IMR-90 (cell line): ENCODE measurements at regions not wholly inside any gene's neighbourhood (a gene's known extent, or its start where the extent isn't known, plus 50 kb on each side); places are given as distances from the start of the nearest gene placed in this dataset.

Source experiments
- ATAC-seq: fragments of 200-7000 bp; cut with Tn5 transposase; 2 replicates; pipeline ENCODE4 v1.9.1; 2020; ENCODE audit warnings: low read depth, mild to moderate bottlenecking, moderate library complexity
- BruUV-seq: library from RNA; stranded (reverse); fragments of 400-500 nt; replicated peaks from 2 replicates; lab custom pipeline; 2021; lab: Mats Ljungman, UMichigan
- CTCF ChIA-PET: fragments of 300-600 bp; formaldehyde crosslinking; extraction: SDS; loops from one replicate; lab custom pipeline; 2021; ENCODE audit warnings: antibody characterized with exemption; lab: Yijun Ruan, JAX
- POLR2A ChIA-PET: fragments of 300-600 bp; sonication (Branson Sonifier 250); formaldehyde crosslinking; loops from one replicate; lab custom pipeline; 2022; ENCODE audit warnings: antibody characterized with exemption; ENCODE audit not compliant: unreplicated experiment; lab: Charles Lee
- DNase-seq: peaks from one replicate; pipeline ENCODE4 v3.0.0; 2013
- H2AFZ ChIP-seq: replicated peaks from 2 replicates; pipeline ENCODE3; 2013; ENCODE audit warnings: low read length, mild to moderate bottlenecking; ENCODE audit not compliant: poor library complexity
- H2AK5ac ChIP-seq: 2 replicates; pipeline ENCODE4 v1.6.1; 2013; ENCODE audit warnings: low read depth, low read length, inconsistent platforms
- H2AK9ac ChIP-seq: replicated peaks from 2 replicates; pipeline ENCODE3; 2013; ENCODE audit warnings: mild to moderate bottlenecking, low read depth, low read length, moderate library complexity; ENCODE audit not compliant: poor library complexity
- H2BK120ac ChIP-seq: 2 replicates; pipeline ENCODE4 v1.6.1; 2013; ENCODE audit warnings: low read depth, low read length, inconsistent platforms
- H2BK15ac ChIP-seq: 3 replicates; pipeline ENCODE4 v1.6.1; 2013; ENCODE audit warnings: low read depth, low read length, inconsistent platforms
- H2BK20ac ChIP-seq: 2 replicates; pipeline ENCODE4 v1.6.1; 2013; ENCODE audit warnings: low read depth, mild to moderate bottlenecking, inconsistent platforms, low read length, moderate library complexity
- H2BK5ac ChIP-seq: 2 replicates; pipeline ENCODE4 v1.6.1; 2013; ENCODE audit warnings: mild to moderate bottlenecking, low read depth, low read length, inconsistent platforms; ENCODE audit not compliant: poor library complexity, severe bottlenecking
- H3K14ac ChIP-seq: replicated peaks from 2 replicates; pipeline ENCODE4 v1.6.1; 2013; ENCODE audit warnings: low read depth, low read length, inconsistent platforms
- H3K18ac ChIP-seq: 2 replicates; pipeline ENCODE4 v1.6.1; 2013; ENCODE audit warnings: low read depth, low read length, control low read depth
- H3K23ac ChIP-seq: 2 replicates; pipeline ENCODE4 v1.6.1; 2013; ENCODE audit warnings: low read depth, low read length, inconsistent platforms
- H3K27ac ChIP-seq: 2 replicates; pipeline ENCODE4 v1.5.1; 2013; ENCODE audit warnings: mild to moderate bottlenecking, control low read depth, low read length; ENCODE audit not compliant: insufficient read depth
- H3K27me3 ChIP-seq: 2 replicates; pipeline ENCODE4 v1.6.1; 2013; ENCODE audit warnings: low read length; ENCODE audit not compliant: control insufficient read depth, insufficient read depth
- H3K36me3 ChIP-seq: 2 replicates; pipeline ENCODE4 v1.6.1; 2013; ENCODE audit warnings: low read length, mixed read lengths; ENCODE audit not compliant: control insufficient read depth, insufficient read depth
- H3K4ac ChIP-seq: 2 replicates; pipeline ENCODE4 v1.6.1; 2013; ENCODE audit warnings: low read depth, low read length, inconsistent platforms
- H3K4me1 ChIP-seq: 2 replicates; pipeline ENCODE4 v1.6.1; 2013; ENCODE audit warnings: low read length, mixed read lengths; ENCODE audit not compliant: control insufficient read depth, insufficient read depth
- H3K4me2 ChIP-seq: 2 replicates; pipeline ENCODE4 v1.6.1; 2013; ENCODE audit warnings: low read depth, mild to moderate bottlenecking, control low read depth, low read length, moderate library complexity
- H3K4me3 ChIP-seq: 2 replicates; pipeline ENCODE4 v1.5.1; 2013; ENCODE audit warnings: low read depth, mild to moderate bottlenecking, control low read depth, low read length, moderate library complexity; ENCODE audit not compliant: insufficient read depth
- H3K56ac ChIP-seq: 2 replicates; pipeline ENCODE4 v1.6.1; 2013; ENCODE audit warnings: low read length, inconsistent platforms; ENCODE audit not compliant: insufficient read depth; ENCODE audit errors: extremely low read depth
- H3K79me1 ChIP-seq, 2 experiments: 2 replicates each; pipeline ENCODE4 v1.6.1; 2013; ENCODE audit warnings: low read length in 2 of 2, inconsistent platforms in 1 of 2, low read depth in 1 of 2
- H3K9ac ChIP-seq: 2 replicates; pipeline ENCODE4 v1.6.1; 2013; ENCODE audit warnings: low read depth, low read length, control low read depth
- H3K9me1 ChIP-seq: 2 replicates; pipeline ENCODE4 v1.6.1; 2013; ENCODE audit warnings: low read length, inconsistent platforms; ENCODE audit not compliant: insufficient read depth
- H3K9me3 ChIP-seq: 2 replicates; pipeline ENCODE4 v1.6.1; 2013; ENCODE audit warnings: low read length; ENCODE audit not compliant: control insufficient read depth, insufficient read depth
- H4K20me1 ChIP-seq: 2 replicates; pipeline ENCODE4 v1.6.1; 2013; ENCODE audit warnings: low read length, inconsistent platforms; ENCODE audit not compliant: insufficient read depth
- H4K5ac ChIP-seq: 2 replicates; pipeline ENCODE4 v1.6.1; 2013; ENCODE audit warnings: mild to moderate bottlenecking, low read depth, low read length, control low read depth
- H4K8ac ChIP-seq, 2 experiments: 2 replicates each; pipeline ENCODE4 v1.6.1; 2013; ENCODE audit warnings: low read depth in 2 of 2, low read length in 2 of 2, control low read depth in 1 of 2, inconsistent platforms in 1 of 2
- H4K91ac ChIP-seq: 2 replicates; pipeline ENCODE4 v1.6.1; 2013; ENCODE audit warnings: low read depth, low read length, inconsistent platforms; ENCODE audit not compliant: insufficient read depth
- CEBPB ChIP-seq: IDR thresholded peaks from 2 replicates; pipeline ENCODE4 v1.6.1; 2012; ENCODE audit warnings: low read depth, low read length, improper control_type of control experiment
- WGBS, 2 experiments: methylation state at CpG; one replicate each; pipeline versions ENCODE4 v1.1.5 to v1.1.7; 2013; ENCODE audit warnings: missing lambda C conversion rate in 2 of 2; ENCODE audit not compliant: insufficient read length in 1 of 2; ENCODE audit errors: extremely low coverage in 2 of 2; 5-methylcytosine and 5-hydroxymethylcytosine counted together
- dilution Hi-C: fragments of 300-500 bp; cut with HindIII; formaldehyde crosslinking; loops from one replicate; pipeline ENCODE4 v1.14.3; 2018; ENCODE audit warnings: low sequenced_read_pairs; ENCODE audit not compliant: unreplicated experiment
- in situ Hi-C: fragments of 300-500 bp; cut with MboI; formaldehyde crosslinking; loops from 3 replicates; pipeline ENCODE4 v1.14.3; 2019; ENCODE audit warnings: low sequenced_read_pairs, inconsistent platforms, mixed read lengths
- intact Hi-C: fragments of 100-400 bp; cut with micrococcal nuclease; formaldehyde crosslinking; loops from 2 replicates; pipeline ENCODE4 v1.10.0; 2022

DNA sequence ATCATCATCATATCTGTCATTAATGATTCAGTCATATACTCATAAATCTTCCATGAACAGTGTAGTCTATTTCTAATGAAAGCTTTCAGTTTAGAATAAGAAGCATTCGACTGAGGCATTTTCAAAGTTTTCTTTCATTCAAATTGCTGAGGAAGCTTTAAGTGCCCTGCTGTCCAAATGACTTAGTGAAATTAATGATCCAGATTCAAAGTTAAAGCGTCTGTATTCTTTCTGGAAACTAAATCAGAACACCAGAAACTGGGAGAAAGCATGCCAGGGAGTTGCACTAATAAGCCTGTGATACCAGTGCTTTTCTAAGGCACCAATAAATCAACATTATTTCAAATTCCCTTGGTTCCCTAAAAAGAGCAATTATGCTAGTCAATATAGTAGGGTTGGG is 367.8 kb upstream of the ANO5 start:
- Histone ChIP-seq H3K56ac (no peak overlapping the region), H3K9me1 (no peaks in the 10 kb centered on the region), H2BK15ac (no peak overlapping the region), H3K36me3 (no peaks in the 10 kb centered on the region), H3K4me2 (no peak overlapping the region), H3K9ac (no peak overlapping the region), H3K23ac (no peak overlapping the region), H4K8ac (no peak overlapping the region), H2BK5ac (no peak overlapping the region), H4K20me1 (no peaks in the 10 kb centered on the region), H3K27me3 (no peaks in the 10 kb centered on the region), H2BK20ac (no peak overlapping the region), H3K4ac (no peak overlapping the region), H3K14ac (no peak overlapping the region), H2AFZ (no peak overlapping the region), H2AK5ac (no peak overlapping the region), H4K5ac (no peak overlapping the region), H3K9me3 (peaks cover 3% of the 10 kb centered on the region; the same call in 1 of the 2 replicates), H3K27ac (no peak overlapping the region), H3K18ac (no peak overlapping the region), H3K79me1 (no peaks in the 10 kb centered on the region), H2BK120ac (no peak overlapping the region), H3K4me3 (no peak overlapping the region), H3K4me1 (no peaks in the 10 kb centered on the region), H2AK9ac (no peak overlapping the region), H4K91ac (no peak overlapping the region)
- no peak for TF ChIP-seq CEBPB
- ChIA-PET POLR2A (no interaction called here), CTCF (no interaction called here)
- ATAC-seq, result no peak
- 20% methylated on average over 1 of the region's 2 CpGs; no CpG with 5 or more reads in 1 of the 2 experiments for WGBS, 2 experiments
- in situ Hi-C loops (no loop called here), intact Hi-C loops (no loop called here), dilution Hi-C loops (no loop called here)
- no peak for DNase-seq
- no TSS peak for BruUV-seq
